HG02642 (cell line): ENCODE measurements at regions not wholly inside any gene's neighbourhood (a gene's known extent, or its start where the extent isn't known, plus 50 kb on each side); places are given as distances from the start of the nearest gene placed in this dataset.

Experiments used
- ATAC-seq: cut with Tn5 transposase; IDR thresholded peaks from one replicate; pipeline ENCODE4 v1.9.1; 2021; ENCODE audit warnings: mild to moderate bottlenecking; ENCODE audit not compliant: unreplicated experiment, poor library complexity

- ATAC-seq, result no peak
Measured at GRCh38 chr3:23002151-23002550, 201.0 kb upstream of the UBE2E2 start.

GRCh38 chr3:23002836-23003732 lies 200.0 kb upstream of the UBE2E2 start:
- ATAC-seq, result no peak

- ATAC-seq, result no peak
Measured at GRCh38 chr3:23003733-23004046, 199.4 kb upstream of the UBE2E2 start.

GRCh38 chr3:23004971-23005370 lies 198.2 kb upstream of the UBE2E2 start:
- no peak for ATAC-seq

GRCh38 chr3:23017801-23018200 lies 185.3 kb upstream of the UBE2E2 start:
- ATAC-seq, result no peak

GRCh38 chr3:23019596-23020300 lies 183.4 kb upstream of the UBE2E2 start:
- ATAC-seq, result no peak

- no peak for ATAC-seq
Measured at GRCh38 chr3:23028294-23028693, 174.8 kb upstream of the UBE2E2 start.

- no peak for ATAC-seq
Measured at GRCh38 chr3:23029001-23029400, 174.1 kb upstream of the UBE2E2 start.

GRCh38 chr3:23035927-23036640 lies 167.0 kb upstream of the UBE2E2 start:
- ATAC-seq, result no peak

GRCh38 chr3:23036728-23037127 lies 166.4 kb upstream of the UBE2E2 start:
- peak; percentile 74 for ATAC-seq

GRCh38 chr3:23038471-23038870 lies 164.7 kb upstream of the UBE2E2 start:
- no peak for ATAC-seq

GRCh38 chr3:23041918-23042696 lies 161.0 kb upstream of the UBE2E2 start:
- ATAC-seq, result no peak

- ATAC-seq, result no peak
Measured at GRCh38 chr3:23044463-23044862, 158.7 kb upstream of the UBE2E2 start.

- ATAC-seq, result no peak
Measured at GRCh38 chr3:23046536-23046935, 156.6 kb upstream of the UBE2E2 start.

GRCh38 chr3:23051240-23052140 lies 151.6 kb upstream of the UBE2E2 start:
- ATAC-seq, result no peak

GRCh38 chr3:23052208-23052607 lies 150.9 kb upstream of the UBE2E2 start:
- ATAC-seq, result no peak

GRCh38 chr3:23052620-23053019 lies 150.5 kb upstream of the UBE2E2 start:
- ATAC-seq, result no peak

GRCh38 chr3:23055733-23056376 lies 147.3 kb upstream of the UBE2E2 start:
- peak; percentile 62 for ATAC-seq

- ATAC-seq, result no peak
Measured at GRCh38 chr3:23062582-23062981, 140.5 kb upstream of the UBE2E2 start.
